HFF-Myc (cell line): ENCODE measurements at regions not wholly inside any gene's neighbourhood (a gene's known extent, or its start where the extent isn't known, plus 50 kb on each side); places are given as distances from the start of the nearest gene placed in this dataset.
"Not testable (repeated sequence)": the region's sequence is repeated elsewhere in the genome, so short reads cannot be mapped to it uniquely, and the experiment has no call there.

ENCODE experiments used
- DNase-seq: peaks from one replicate; pipeline ENCODE4 v3.0.0-alpha.2; 2011; ENCODE audit warnings: low read depth; ENCODE audit errors: extremely low read depth
- H3K4me3 ChIP-seq: replicated peaks from 2 replicates; pipeline ENCODE4 v1.5.1; 2011; ENCODE audit warnings: low read depth, mild to moderate bottlenecking, control low read depth, low read length
- CTCF ChIP-seq: IDR thresholded peaks from 2 replicates; pipeline ENCODE4 v1.5.1; 2012; ENCODE audit warnings: mild to moderate bottlenecking, low read depth, low read length, control low read depth; ENCODE audit errors: missing control alignments

GRCh38 chr16:87160234-87160636, 157.0 kb downstream of the C16orf95 start:
- no peak for DNase-seq
- TF ChIP-seq CTCF: no peak
- H3K4me3 ChIP-seq: no peak overlapping the region

GRCh38 chr16:87160701-87161337, 156.4 kb downstream of the C16orf95 start:
- TF ChIP-seq CTCF: no peak
- no peak for DNase-seq
- no peak overlapping the region for H3K4me3 ChIP-seq

DNA sequence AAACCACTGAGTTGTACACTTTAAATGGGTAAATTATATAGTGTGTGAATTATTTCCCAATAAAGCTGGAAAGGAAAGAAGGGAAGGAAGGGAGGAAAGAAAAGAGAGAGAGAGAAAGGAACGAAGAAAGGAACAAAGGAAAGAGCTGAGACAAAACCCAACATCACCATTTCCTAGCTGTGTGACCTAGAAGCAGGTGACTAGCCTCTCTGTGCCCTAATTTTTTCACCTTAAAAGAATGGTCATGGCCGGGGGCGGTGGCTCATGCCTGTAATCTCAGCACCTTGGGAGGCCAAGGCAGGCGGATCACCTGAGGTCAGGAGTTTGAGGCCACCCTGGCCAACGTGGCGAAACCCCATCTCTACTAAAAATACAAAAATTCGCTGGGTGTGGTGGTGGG, 155.8 kb downstream of the C16orf95 start:
- not testable (repeated sequence) for DNase-seq, H3K4me3 ChIP-seq

DNA sequence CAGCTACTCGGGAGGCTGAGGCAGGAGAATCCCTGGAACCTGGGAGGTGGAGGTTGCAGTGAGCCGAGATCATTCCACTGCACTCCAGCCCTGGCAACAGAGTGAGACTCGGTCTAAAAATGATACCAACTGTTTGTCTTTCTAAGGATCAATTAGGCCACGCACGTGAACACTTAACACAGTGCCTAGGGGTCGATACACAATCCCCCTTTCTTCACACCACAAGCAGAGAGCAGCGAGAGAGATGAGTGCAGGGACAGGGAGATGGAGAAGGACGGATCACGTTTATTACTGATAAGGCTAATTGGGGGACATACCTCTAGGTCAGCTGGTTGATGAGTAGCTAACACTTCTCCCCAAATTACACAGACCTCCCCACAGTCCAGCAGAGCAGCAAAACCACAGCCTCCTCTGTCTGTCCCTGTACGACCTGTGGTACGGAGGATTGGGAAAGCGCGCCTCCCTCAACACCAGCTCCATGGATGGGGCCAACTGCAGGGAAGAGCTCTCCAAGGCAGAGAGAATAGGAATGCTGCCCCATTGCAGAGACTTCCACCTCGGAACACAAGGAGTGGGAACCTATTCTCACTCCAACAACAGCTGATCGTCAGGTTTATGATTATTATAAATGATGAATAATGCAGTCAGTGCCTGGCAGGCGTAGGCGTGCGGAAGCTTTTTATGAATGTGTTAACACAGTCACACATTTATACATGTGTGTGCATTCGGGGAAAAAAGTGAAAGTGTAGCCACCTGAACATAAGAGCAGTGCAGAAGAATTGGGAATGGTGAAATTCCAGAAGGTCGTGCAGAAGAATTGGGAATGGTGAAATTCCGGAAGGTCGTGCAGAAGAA, 155.1 kb downstream of the C16orf95 start:
- no peak for TF ChIP-seq CTCF
- H3K4me3 ChIP-seq: no peak overlapping the region
- no peak for DNase-seq

- not testable (repeated sequence) for DNase-seq, H3K4me3 ChIP-seq
These were observed 154.4 kb downstream of the C16orf95 start for GRCh38 chr16:87162799-87163198.

DNA sequence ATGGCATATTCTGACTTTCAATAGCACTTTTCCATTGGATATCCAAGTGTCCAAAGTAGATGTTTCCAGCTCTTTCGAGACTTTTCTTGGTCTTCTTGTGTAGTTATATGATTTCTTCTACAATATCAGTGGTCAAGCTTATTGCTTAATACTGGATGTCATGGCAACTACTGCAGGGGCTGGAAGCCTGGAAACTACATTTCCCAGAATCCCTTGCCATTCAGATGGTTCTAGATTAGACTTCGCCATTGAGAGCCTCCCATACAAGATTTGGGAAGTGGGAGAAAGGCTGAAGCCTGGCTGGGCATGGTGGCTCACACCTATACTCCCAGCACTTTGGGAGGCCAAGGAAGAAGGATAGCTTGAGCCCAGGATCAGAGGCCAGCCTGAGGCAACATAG, 153.6 kb downstream of the C16orf95 start:
- no peak for DNase-seq
- no peak for TF ChIP-seq CTCF
- no peak overlapping the region for H3K4me3 ChIP-seq

DNA sequence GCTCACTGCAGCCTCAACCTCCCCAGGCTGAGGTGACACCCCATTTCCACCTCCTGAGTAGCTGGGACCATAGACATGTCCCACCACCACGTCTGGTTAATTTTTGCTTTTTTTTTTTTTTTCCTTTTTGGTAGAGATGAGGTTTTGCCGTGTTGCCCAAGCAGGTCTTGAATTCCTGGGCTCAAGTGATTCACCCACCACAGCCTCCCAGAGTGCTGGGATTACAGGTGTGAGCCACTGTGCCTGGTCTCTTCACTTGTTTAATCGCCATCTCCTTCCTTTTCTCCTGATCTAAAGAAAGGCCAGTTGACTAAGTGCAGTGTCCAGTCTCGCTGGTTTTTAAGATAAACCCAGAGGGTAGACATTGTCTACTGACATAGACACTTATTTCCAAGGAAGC, 152.0 kb downstream of the C16orf95 start:
- no peak for TF ChIP-seq CTCF
- no peak overlapping the region for H3K4me3 ChIP-seq
- no peak for DNase-seq
